Left renal pelvis (tissue), 4 donors: ENCODE measurements at regions not wholly inside any gene's neighbourhood (a gene's known extent, or its start where the extent isn't known, plus 50 kb on each side); places are given as distances from the start of the nearest gene placed in this dataset.

ENCODE experiments used
- DNase-seq, 4 donors: peaks; one replicate each; pipeline ENCODE4 v3.0.0-alpha.2; 2013; ENCODE audit warnings: low read depth in 4 of 4, low spot score in 3 of 4

DNA sequence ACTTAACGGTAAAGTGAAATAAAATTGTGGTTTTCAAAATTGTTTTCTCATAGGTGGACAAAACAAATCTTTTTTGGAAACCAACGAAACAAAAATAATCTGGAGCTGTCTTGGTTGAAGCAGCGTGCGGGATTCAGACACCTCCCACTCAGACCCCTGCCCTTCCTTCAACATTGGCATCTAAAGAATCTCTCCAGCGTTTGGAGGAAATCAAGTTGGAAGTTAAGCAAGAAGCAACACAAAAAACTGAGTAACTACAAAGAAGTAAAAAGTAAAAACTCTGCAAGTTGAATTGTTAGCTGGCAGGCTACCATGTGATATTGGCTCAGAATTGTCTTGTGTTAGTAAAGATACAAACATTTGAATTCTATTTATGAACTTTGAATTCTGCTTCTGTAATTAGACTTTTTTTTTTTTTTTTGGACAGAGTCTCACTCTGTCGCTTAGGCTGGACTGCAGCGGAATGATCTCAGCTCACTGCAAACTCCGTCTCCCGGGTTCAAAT lies 361.0 kb upstream of the PMFBP1 start:
- DNase-seq, result no peak

DNA sequence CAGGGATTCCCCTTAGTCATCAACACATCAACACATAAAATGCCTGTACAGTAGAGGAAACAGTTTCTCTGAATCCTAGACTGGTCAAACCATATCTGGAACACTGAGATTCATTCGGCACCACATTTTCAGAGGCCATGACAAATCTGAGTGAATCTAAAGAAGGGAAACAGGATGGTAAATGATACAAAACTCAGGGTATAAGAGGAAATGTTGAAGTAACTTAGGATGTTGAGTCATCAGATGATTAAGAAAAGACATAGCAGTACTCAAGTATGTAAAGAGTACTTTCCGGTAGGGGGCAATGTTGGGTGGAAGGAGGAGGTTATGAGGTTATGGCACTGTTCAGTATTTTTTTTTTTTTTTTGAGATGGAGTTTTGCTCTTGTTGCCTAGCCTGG lies 358.5 kb upstream of the PMFBP1 start:
- DNase-seq, result no peak

DNA sequence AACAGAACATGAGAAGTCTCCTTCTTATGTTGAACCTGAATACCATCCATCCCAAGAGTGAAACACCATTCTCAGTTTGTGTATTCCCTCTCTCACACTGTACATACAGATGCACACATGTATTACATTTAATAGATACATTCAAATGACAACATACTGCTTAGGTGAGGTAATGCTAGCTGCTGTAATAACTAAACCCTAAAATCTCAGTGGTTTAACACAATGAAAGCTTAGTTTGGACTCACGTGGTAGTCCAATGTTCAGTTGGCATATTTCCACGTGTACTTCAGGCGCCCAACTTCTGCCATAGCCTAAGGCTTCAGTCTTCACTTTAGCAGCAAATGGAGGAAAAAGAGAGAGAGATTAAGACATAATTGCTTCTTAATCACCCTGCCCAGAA lies 351.1 kb upstream of the PMFBP1 start:
- DNase-seq, result no peak

DNA sequence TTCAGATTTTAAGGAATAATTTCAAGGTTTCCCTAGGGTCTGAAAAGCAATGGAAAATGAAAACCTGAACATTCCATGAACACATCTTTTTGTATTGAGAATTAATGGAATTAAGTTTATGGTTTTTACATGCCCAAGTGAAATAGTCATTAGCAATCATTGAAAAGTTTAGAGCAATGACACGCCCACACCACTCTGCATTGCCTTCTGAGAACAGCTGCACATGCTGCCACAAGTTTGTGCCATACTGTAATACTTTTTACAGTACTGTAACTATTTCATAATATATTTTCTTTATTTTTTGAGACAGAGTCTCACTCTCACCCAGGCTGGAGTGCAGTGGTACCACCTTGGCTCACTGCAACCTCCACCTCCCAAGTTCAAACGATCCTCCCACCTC lies 345.2 kb upstream of the PMFBP1 start:
- DNase-seq, result no peak

DNA sequence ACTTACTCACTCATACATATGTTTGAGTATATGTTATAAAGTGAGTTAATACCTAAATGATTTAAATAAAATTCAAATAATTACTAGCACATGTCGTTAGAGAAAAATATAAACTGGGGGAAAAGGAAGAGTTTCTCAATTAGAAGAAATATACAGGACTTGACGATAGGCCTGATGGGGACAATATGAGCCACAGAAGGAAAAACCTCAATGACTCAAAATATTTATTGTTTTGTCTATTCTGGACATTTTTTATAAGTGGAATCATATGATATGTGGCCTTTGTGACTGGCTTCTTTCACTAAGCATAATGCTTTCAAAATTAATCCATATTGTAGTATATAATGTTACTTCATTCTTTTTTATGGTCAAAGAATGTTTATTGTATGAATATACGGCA lies 339.2 kb upstream of the PMFBP1 start:
- DNase-seq, result no peak

DNA sequence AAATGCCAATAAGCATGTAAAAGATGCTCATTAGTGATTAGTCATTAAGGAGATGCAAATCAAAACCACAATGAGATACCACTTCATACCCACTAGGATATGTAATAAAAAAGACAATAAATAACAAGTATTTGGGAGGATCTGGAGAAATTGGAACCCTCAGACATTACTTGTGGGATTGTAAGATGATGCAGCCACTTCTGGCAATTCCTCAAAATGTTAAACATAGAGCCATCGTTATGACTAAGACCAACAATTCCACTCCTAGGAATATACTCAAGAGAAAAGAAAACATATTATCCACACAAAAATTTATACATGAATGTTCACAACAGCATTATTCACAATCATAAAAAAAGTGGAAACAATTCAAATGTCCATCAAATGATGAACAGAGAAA lies 336.2 kb upstream of the PMFBP1 start:
- DNase-seq, result no peak

DNA sequence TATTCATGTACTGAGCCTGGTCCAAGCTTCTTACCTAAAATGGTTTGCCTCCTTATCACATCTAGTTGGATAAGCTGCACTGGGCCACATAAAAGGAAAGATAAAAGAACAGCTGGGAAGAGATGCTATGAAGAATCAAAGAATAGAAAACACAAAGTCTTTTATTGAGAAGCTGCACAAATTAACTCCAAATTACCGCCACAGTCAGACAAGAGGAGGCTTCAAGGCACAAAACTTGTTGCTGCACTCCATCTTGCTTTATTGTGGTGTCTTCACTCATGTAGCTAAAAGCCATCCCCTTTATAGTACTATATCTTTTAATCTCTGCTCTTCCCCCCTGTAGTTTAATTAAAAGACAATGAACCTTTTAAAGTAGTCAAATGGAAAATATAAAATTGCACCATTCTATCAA lies 330.6 kb upstream of the PMFBP1 start:
- no peak for DNase-seq

DNA sequence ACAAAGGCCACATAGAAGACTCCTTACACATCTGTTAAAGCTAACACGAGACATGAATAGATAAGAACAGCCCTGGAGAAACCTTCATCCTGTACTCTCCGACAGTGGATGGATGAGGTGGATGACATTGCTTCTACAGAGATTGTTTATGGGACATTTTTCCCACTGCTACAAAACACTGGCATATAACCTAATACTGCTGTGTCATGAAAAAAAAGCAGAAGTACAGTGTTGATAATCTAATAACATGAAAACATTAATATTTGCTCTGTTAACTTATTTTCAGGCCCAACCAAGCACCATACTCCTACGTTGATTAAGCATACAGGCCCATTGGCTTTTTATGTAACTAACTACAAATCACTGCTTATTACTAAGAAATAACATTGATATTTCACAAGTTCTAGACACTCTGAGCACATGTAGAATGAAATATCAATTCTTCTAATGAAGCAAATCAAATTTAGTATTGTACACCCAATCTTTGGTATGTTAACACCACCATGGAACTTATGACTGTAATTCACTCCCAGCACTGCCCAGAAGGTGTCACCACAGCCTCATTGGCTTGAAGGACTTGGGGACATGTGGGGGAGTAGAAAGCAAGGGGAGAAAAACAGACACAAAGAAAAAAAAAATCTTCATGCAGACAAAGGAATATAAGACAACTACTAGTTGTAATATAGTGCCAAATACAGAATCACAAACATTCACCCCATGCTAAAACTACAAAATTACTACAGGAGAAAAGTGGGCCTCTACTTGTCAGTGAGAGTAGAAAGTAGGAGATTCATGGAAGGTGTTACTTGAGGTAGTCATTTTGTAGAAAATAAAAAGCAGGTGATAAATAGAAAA lies 330.0 kb upstream of the PMFBP1 start:
- peak; percentile 31 to 56 (median 48) for DNase-seq

DNA sequence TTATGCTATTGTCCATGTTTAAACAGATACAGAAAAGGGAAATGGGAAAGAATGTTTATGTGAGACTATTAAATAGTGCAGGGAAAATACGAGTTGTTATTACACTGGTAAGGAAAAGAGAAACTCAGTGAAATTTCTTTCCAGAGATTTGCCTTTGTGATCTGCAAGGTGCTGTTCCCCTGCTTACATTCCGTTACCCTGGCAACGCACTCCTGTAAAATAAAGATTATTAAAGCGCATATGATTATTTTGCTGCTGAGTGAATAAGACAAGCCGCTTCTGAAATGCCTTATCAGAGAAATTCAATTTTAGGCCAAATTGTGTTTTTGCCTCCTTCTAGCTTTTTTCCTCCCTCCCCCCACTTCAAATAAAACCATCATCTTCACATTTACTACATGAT lies 328.6 kb upstream of the PMFBP1 start:
- no peak for DNase-seq

DNA sequence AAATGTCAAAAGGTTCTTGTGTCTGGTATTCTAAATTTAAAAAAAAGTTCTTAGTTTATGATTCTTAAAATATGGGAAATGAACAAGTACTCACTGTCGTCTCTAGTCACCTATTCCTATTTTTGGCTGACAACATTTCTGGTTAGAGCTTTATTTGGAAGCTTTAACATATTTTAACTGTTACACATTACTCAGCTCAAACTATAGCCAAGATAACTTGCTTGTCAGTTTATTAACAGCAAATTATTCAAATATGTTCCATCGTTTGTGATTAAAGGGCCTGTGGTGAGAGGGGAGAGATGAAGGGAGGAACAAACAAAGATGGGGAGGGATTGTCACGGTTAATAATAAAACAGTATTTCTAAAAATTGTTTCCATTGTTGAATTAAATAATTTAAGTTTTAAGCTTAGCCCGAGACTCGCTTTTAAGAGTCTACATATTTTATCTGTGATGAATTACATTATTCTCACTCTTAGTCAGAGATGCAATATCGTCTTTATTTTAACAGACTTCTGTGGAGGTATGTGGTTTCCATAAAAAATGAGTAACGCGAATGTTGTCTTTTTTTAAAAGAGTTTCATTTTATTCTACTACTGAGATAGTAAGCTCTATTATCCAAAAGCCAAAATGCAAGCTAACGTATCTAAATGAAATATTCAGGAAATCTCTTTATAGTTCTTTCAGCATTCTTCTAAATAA lies 321.9 kb upstream of the PMFBP1 start:
- no peak for DNase-seq

DNA sequence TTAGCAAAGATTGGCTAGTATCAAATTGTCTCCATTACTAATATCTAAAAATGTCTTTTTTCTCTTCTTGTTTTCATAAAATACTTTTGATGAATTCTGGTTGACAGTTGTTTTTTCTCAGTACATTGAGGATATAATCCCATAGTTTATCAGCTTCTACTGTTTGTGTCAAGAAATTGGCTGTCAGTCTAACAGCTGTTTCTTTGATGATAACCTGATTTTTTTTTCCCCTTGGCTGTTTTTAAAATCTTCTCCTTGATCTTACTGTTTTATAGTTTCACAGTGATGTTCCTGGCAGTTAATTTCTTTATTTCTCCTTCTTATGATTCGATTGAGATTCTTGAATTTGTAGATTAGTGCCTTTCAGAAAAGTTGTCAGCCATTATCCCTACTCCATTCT lies 315.3 kb upstream of the PMFBP1 start:
- DNase-seq, result no peak

DNA sequence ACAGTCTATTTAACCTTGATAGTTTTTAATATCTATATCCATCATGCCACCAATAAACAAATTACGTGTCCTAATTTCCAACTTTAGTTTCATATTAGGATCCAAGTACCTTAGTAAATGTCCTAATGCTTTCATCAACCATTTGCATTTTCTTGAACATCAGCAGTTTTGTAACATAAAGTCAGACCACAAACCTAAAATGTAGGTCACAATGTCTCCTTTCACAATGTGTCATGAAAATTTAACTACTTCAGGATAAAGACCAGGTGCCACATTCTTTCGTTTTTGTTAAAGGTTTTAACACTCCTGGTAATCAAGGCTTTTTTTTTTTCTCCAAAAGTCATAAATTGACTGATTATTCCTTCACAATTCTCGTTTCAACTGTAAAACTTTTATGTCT lies 310.7 kb upstream of the PMFBP1 start:
- no peak for DNase-seq

DNA sequence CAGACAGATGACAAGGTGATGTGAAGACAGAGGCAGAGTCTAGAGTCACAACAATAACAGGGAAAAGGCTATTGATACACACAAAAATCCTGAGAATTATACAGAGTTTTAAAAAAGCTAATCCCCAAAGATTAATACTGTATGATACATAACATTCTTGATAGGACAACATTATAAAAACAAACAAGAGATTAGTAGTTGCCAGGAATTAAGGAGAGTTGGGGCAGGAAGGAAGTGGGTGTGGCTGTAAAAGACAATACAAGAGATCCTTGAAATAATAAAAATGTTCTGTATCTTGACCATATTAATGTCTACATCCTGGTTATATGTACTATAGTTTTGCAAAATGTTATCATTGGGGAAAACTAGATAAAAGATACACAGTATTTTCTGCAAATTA lies 309.5 kb upstream of the PMFBP1 start:
- DNase-seq, result no peak

DNA sequence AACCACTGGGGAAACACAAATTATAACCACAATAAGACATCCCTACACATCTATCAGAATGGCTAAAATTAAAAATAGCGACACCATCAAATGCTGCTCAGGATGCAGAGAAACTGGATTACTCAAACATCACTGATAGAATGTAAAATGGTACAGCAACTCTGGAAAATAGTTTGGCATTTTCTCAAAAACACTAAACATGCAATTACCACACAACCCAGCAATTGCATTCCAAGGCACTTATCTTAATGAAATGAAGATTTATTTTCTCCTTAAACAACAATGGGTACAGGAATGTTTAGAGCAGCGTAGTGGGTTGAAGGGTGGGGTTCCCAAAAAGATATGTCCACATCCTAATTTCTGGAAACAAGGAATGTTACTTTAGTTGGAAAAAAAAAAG lies 309.0 kb upstream of the PMFBP1 start:
- DNase-seq, result no peak

DNA sequence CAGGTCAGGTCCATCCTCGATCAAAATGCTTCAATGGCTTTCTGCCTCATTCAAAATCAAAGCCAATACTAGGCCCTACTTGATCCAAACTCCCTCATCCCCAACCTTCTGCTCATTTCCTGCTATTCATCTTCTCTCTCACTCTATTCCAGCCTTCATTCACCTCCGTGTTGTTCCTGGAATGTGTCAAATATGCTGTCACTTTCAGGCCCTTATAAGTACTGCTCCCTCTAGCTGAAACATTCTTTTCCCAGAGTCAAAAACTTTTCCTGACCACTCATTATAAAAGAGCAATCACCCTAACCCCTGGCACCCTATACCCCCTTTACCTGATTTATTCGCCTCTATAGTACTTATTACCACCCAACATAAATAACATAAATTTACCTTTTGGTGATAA lies 303.7 kb upstream of the PMFBP1 start:
- DNase-seq, result no peak

DNA sequence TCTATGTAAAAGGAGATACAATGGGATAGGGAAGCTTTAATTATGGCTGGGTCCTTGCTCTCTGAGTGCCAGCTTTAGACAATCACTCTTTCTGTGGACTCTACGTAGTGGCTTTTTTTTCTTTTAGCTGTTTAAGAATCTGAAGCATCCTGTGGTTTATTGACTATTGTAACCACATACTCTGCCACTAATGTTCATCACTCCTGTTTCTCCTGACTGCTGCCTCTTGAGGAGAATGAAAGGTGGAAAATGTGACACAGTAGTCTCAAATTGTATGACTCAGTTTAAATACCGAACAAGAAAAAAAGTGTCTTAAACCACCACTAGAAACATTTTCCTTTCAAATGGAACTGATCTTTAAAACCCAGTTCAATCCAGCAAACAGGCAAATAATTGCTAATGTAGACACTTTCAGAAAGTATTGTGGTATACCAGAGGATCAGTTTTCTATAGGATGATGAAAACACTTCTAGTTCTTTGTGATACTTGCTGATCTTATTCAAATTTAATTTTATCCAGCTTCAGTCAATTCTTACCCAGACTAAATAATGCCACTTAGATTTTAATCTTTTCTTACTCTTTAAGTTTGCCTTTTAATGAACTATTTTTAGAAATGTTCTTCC lies 302.7 kb upstream of the PMFBP1 start:
- no peak for DNase-seq

DNA sequence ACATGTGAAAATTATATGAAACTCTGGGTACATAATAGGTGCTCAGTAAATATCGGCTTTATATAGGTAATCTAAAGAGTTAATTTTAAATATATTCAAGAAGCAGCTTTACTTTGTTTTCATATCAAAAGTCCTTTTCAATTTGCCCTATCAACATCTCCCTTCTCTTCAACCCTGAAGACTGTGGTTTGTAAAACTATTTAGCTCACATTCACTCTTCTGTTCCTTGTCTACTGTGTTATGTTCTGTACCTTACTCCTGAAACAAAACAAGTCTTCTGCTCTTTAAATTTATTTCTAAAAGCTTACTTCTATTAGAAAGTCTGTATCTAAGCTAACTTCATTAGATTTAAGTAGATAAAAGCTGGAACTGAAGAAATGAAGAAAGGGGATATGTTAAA lies 301.7 kb upstream of the PMFBP1 start:
- DNase-seq, result no peak

DNA sequence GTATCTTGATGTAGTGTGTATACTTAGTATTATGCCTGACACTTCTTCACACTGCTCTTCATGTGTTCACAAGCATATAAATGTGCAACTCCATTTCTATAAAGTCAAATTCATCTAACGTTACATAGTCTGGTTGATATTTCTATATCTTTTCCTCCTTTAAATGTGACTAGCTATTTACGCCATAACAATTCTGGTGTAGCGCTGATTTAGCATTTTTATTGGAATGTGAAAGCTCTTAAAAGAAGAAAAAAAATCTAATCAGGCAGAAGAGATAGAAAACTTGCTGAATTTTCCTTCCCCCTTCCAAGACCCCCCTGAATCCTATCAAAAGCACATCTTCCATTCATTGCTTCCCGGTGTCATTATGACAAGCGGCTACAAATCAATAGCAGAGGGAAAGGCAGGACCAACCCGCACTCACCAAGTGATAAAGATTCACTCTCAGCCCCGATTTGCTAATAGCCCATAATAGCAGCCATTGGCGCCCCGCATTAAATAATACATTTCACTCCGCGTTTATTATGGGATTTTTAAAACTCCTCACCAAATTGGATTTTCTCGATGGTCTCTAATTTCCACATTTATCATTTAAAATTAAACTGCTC lies 299.5 kb upstream of the PMFBP1 start:
- DNase-seq, result no peak

DNA sequence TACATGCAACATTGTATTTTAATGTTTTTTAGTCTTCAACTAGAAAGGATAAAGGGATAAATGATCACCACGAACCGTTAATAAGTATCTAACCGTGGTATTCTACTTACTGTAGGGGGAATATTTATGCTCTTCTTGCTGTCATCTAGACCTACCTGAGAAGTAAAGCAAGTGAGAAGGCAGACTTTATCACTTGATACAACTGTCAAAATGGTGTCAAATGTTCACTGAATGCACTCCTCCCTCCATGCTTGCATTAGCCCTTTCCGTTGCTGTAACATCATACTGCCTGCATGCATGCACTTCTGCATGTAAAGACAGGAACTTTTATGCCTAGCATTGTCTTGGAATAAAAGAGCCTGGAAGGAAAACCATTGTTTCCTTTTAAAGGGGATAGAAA lies 298.6 kb upstream of the PMFBP1 start:
- DNase-seq, result no peak

DNA sequence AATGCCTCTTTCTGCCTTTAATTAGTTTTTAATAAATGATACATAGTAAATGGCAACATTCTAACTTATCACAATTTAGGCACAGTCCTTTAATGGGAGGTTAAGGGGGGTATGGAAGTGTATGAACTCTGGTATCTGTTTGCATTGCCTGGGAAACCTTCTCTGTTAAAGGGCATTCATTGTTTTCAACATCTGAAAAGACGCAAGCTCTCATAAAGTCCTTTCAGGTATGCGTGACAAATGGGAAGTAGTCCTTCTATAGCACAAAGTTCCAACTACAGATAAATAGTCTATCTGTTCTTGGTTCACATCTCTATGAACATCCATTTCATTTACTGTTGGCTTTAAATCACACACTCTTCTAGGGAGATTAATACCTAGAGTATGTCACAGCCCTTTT lies 298.0 kb upstream of the PMFBP1 start:
- no peak for DNase-seq

DNA sequence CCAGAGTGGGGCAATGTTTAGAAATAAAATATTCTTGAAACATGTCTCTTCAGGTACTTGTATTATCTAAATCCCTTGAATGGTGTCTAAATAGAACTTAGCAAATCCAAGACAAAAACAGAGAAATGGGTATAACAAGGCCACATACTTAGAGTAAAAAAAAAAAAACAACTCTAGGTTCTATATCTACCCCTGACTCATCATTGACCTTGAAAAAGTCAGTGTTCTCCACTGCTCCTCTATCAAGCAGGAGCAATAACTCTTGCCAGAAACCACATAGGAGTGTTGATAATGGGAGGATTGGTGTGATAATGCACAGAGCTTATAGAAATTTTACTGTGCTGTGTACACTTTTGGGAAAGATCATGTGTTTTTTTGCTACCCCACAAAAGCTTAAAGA lies 296.6 kb upstream of the PMFBP1 start:
- DNase-seq, result no peak
